Caco-2 (cell line): ENCODE measurements at regions not wholly inside any gene's neighbourhood (a gene's known extent, or its start where the extent isn't known, plus 50 kb on each side); places are given as distances from the start of the nearest gene placed in this dataset.

Experiments
- BruUV-seq: library from RNA; stranded (reverse); fragments of 400-500 nt; replicated peaks from 2 replicates; lab custom pipeline; 2021; lab: Mats Ljungman, UMichigan
- CTCF ChIA-PET: fragments of 300-600 bp; sonication (Branson Sonifier 250); formaldehyde crosslinking; loops from one replicate; lab custom pipeline; 2022; ENCODE audit warnings: antibody characterized with exemption; lab: Charles Lee
- POLR2A ChIA-PET: fragments of 300-600 bp; sonication (Branson Sonifier 250); formaldehyde crosslinking; loops from one replicate; lab custom pipeline; 2022; ENCODE audit warnings: antibody characterized with exemption; lab: Charles Lee
- DNase-seq, 2 experiments: peaks; one replicate each; pipeline versions ENCODE4 v3.0.0 to v3.0.0-alpha.2; 2020 to 2022
- H3K27me3 ChIP-seq: replicated peaks from 2 replicates; pipeline ENCODE4 v1.6.0; 2011; ENCODE audit warnings: low read length; ENCODE audit not compliant: control insufficient read depth, insufficient read depth
- H3K36me3 ChIP-seq: 2 replicates; pipeline ENCODE4 v1.5.1; 2011; ENCODE audit warnings: low read length; ENCODE audit not compliant: control insufficient read depth, insufficient read depth
- H3K4me1 ChIP-seq: fragments of 250-450 bp; sonication (Bioruptor Pico); 2 replicates; pipeline ENCODE4 v1.5.1; 2020; ENCODE audit warnings: mild to moderate bottlenecking
- H3K4me3 ChIP-seq: 2 replicates; pipeline ENCODE4 v1.5.1; 2011; ENCODE audit warnings: low read depth, mild to moderate bottlenecking, control low read depth, low read length
- H3K9me3 ChIP-seq: fragments of 250-450 bp; sonication (Bioruptor Pico); 2 replicates; pipeline ENCODE4 v1.5.1; 2020; ENCODE audit warnings: mild to moderate bottlenecking, moderate library complexity
- H3K27ac Mint-ChIP-seq: one replicate; pipeline ENCODE4 v1.8.0; 2022; ENCODE audit warnings: mixed read lengths; ENCODE audit not compliant: unreplicated experiment
- H3K27me3 Mint-ChIP-seq: one replicate; pipeline ENCODE4 v1.8.0; 2022; ENCODE audit warnings: mixed read lengths; ENCODE audit not compliant: insufficient read depth, unreplicated experiment
- H3K36me3 Mint-ChIP-seq: one replicate; pipeline ENCODE4 v1.8.0; 2022; ENCODE audit warnings: mild to moderate bottlenecking, mixed read lengths; ENCODE audit not compliant: insufficient read depth, unreplicated experiment
- H3K4me1 Mint-ChIP-seq: one replicate; pipeline ENCODE4 v1.8.0; 2022; ENCODE audit warnings: low read depth, mixed read lengths; ENCODE audit not compliant: unreplicated experiment
- H3K4me3 Mint-ChIP-seq: one replicate; pipeline ENCODE4 v1.8.0; 2022; ENCODE audit warnings: mild to moderate bottlenecking, moderate library complexity, mixed read lengths; ENCODE audit not compliant: unreplicated experiment
- H3K9me3 Mint-ChIP-seq: one replicate; pipeline ENCODE4 v1.8.0; 2022; ENCODE audit warnings: mixed read lengths; ENCODE audit not compliant: unreplicated experiment
- intact Hi-C: fragments of 100-400 bp; cut with micrococcal nuclease; formaldehyde crosslinking; loops from one replicate; pipeline ENCODE4 v1.10.0; 2022; ENCODE audit not compliant: unreplicated experiment
- TF ChIP-seq, protein P1 (sequence below), 2 experiments: fragments of 200-600 bp in 1 of 2; IDR thresholded peaks; 1 replicate in 1 of 2; 2 replicates in 1 of 2; pipeline versions ENCODE4 v1.5.1 to v1.8.0; 2011 to 2022; ENCODE audit warnings: antibody characterized with exemption in 1 of 2, control low read depth in 1 of 2, inconsistent platforms in 1 of 2, low read depth in 1 of 2, low read length in 1 of 2, mild to moderate bottlenecking in 1 of 2, moderate library complexity in 1 of 2; ENCODE audit not compliant: insufficient read depth in 1 of 2, severe bottlenecking in 1 of 2, unreplicated experiment in 1 of 2

- Histone ChIP-seq H3K36me3 (peaks cover 1% of the 10 kb centered on the region), H3K27me3 (no peaks in the 10 kb centered on the region), H3K9me3 (no peaks in the 10 kb centered on the region), H3K4me3 (no peak overlapping the region), H3K4me1 (peaks cover 15% of the 10 kb centered on the region)
- Mint-ChIP-seq H3K9me3 (no peaks in the 10 kb centered on the region), H3K27me3 (no peaks in the 10 kb centered on the region), H3K4me1 (peaks cover 34% of the 10 kb centered on the region), H3K27ac (no peak overlapping the region), H3K36me3 (peaks cover 17% of the 10 kb centered on the region), H3K4me3 (no peak overlapping the region)
- POLR2A ChIA-PET, result no interaction called here
- no TSS peak for BruUV-seq
- intact Hi-C loops, result no loop called here
- TF ChIP-seq, protein P1, sequence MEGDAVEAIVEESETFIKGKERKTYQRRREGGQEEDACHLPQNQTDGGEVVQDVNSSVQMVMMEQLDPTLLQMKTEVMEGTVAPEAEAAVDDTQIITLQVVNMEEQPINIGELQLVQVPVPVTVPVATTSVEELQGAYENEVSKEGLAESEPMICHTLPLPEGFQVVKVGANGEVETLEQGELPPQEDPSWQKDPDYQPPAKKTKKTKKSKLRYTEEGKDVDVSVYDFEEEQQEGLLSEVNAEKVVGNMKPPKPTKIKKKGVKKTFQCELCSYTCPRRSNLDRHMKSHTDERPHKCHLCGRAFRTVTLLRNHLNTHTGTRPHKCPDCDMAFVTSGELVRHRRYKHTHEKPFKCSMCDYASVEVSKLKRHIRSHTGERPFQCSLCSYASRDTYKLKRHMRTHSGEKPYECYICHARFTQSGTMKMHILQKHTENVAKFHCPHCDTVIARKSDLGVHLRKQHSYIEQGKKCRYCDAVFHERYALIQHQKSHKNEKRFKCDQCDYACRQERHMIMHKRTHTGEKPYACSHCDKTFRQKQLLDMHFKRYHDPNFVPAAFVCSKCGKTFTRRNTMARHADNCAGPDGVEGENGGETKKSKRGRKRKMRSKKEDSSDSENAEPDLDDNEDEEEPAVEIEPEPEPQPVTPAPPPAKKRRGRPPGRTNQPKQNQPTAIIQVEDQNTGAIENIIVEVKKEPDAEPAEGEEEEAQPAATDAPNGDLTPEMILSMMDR (IDR thresholded peaks at IDR 0.05; ENCODE audit: insufficient read depth in 1 of 2, low read depth in 1 of 2, low read length in 1 of 2, severe bottlenecking in 1 of 2, unreplicated experiment in 1 of 2), result no peak
- no peak for DNase-seq
- CTCF ChIA-PET, result no interaction called here
Observed at GRCh38 chr1:168481586-168481985, 62.2 kb downstream of the XCL2 start.

DNA sequence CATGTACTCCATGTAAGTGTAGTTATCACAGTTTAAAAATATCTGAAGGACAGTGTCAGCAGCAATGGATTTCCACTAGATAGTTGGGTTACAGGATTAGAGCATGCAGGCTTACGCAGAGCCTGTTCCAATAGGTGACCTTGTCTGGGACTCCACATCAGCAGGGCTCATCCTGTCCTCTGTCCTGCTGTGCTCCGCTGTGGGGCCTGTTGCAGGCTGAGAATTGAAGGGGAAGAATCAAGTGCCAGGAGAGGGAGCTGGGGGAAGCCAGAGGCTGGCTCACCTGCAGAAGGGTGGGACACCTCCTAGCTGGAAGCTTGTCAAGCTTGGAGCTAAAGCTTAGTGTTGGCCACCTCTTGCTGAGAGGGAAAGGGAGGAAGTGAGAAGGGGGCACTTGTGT is 62.8 kb downstream of the XCL2 start:
- BruUV-seq, result no TSS peak
- Histone ChIP-seq H3K9me3 (no peaks in the 10 kb centered on the region), H3K27me3 (no peaks in the 10 kb centered on the region), H3K4me3 (no peak overlapping the region), H3K4me1 (peaks cover 15% of the 10 kb centered on the region), H3K36me3 (peaks cover 1% of the 10 kb centered on the region)
- intact Hi-C loops, result no loop called here
- Mint-ChIP-seq H3K9me3 (no peaks in the 10 kb centered on the region), H3K4me3 (no peak overlapping the region), H3K4me1 (peaks cover 34% of the 10 kb centered on the region), H3K27ac (peak overlapping the region; percentile 60), H3K27me3 (no peaks in the 10 kb centered on the region), H3K36me3 (peaks cover 12% of the 10 kb centered on the region)
- CTCF ChIA-PET, result no interaction called here
- POLR2A ChIA-PET, result no interaction called here
- TF ChIP-seq, protein P1 (IDR thresholded peaks at IDR 0.05; ENCODE audit: insufficient read depth in 1 of 2, low read depth in 1 of 2, low read length in 1 of 2, severe bottlenecking in 1 of 2, unreplicated experiment in 1 of 2), result no peak
- no peak for DNase-seq

DNA sequence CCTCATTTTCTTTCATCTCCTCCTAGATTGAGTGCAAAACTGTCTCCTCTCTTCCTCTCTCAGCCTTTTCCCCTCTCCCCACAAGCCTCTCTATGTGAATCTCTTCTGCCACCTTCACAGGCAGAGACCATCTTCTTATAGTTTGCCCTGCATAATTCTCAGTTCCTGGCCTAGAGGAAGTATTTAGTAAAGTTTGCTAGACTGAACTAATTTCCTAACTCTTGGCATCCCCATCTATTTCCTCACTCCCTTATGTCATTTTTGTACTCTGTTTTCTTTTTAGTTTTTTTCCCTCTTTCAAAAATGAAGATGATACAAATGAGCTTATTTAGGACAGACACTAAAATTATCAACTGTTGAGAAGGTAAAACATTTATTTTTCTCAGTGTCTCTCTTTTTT is 66.0 kb downstream of the XCL2 start:
- no peaks in the 10 kb centered on the region for H3K27me3 Mint-ChIP-seq
- no peaks in the 10 kb centered on the region for H3K27me3 ChIP-seq
- intact Hi-C loops, result no loop called here
- H3K9me3 Mint-ChIP-seq, result peaks cover 20% of the 10 kb centered on the region
- H3K9me3 ChIP-seq, result peaks cover 15% of the 10 kb centered on the region
- H3K4me1 Mint-ChIP-seq, result peaks cover 18% of the 10 kb centered on the region
- H3K36me3 Mint-ChIP-seq, result peaks cover 20% of the 10 kb centered on the region
- H3K4me3 ChIP-seq, result no peak overlapping the region
- DNase-seq, result no peak
- no TSS peak for BruUV-seq
- H3K4me3 Mint-ChIP-seq, result no peak overlapping the region
- H3K27ac Mint-ChIP-seq, result no peak overlapping the region
- TF ChIP-seq, protein P1 (IDR thresholded peaks at IDR 0.05; ENCODE audit: insufficient read depth in 1 of 2, low read depth in 1 of 2, low read length in 1 of 2, severe bottlenecking in 1 of 2, unreplicated experiment in 1 of 2), result no peak
- ChIA-PET POLR2A (no interaction called here), CTCF (no interaction called here)
- H3K36me3 ChIP-seq, result peaks cover 1% of the 10 kb centered on the region
- H3K4me1 ChIP-seq, result peaks cover 15% of the 10 kb centered on the region
